Liver (tissue), 8 donors: ENCODE measurements at regions not wholly inside any gene's neighbourhood (a gene's known extent, or its start where the extent isn't known, plus 50 kb on each side); places are given as distances from the start of the nearest gene placed in this dataset.

ENCODE experiments used
- DNase-seq: peaks from one replicate; pipeline ENCODE4 v3.0.0-alpha.2; 2017; ENCODE audit warnings: low spot score
- H3K27ac ChIP-seq, 2 donors: one replicate each; pipeline ENCODE4 v1.7.0; 2013; ENCODE audit warnings: inconsistent platforms in 2 of 2, low read length in 2 of 2, control low read depth in 1 of 2, low read depth in 1 of 2, mild to moderate bottlenecking in 1 of 2
- H3K27me3 ChIP-seq, 4 donors: one replicate each; pipeline versions ENCODE4 v1.6.1 to v1.7.0; 2013; ENCODE audit warnings: low read length in 3 of 4, inconsistent platforms in 1 of 4, mild to moderate bottlenecking in 1 of 4, moderate library complexity in 1 of 4; ENCODE audit not compliant: control insufficient read depth in 4 of 4, insufficient read depth in 4 of 4
- H3K36me3 ChIP-seq, 4 donors: one replicate each; pipeline versions ENCODE4 v1.6.1 to v1.7.0; 2013; ENCODE audit warnings: low read length in 3 of 4, mild to moderate bottlenecking in 3 of 4, low read depth in 1 of 4, moderate library complexity in 1 of 4; ENCODE audit not compliant: control insufficient read depth in 4 of 4, insufficient read depth in 3 of 4
- H3K4me1 ChIP-seq, 4 donors: one replicate each; pipeline versions ENCODE4 v1.6.1 to v1.7.0; 2013; ENCODE audit warnings: low read length in 3 of 4, mild to moderate bottlenecking in 3 of 4, moderate library complexity in 1 of 4; ENCODE audit not compliant: control insufficient read depth in 4 of 4, insufficient read depth in 4 of 4
- H3K4me3 ChIP-seq, 3 donors: one replicate each; pipeline versions ENCODE4 v1.6.1 to v1.7.0; 2013; ENCODE audit warnings: low read length in 3 of 3, control low read depth in 1 of 3, low read depth in 1 of 3, mild to moderate bottlenecking in 1 of 3
- H3K9ac ChIP-seq, 2 donors: one replicate each; pipeline ENCODE4 v1.7.0; 2013; ENCODE audit warnings: low read length in 2 of 2, mild to moderate bottlenecking in 2 of 2, moderate library complexity in 2 of 2, control low read depth in 1 of 2, low read depth in 1 of 2
- H3K9me3 ChIP-seq, 4 donors: one replicate each; pipeline versions ENCODE4 v1.6.1 to v1.7.0; 2013; ENCODE audit warnings: low read length in 3 of 4; ENCODE audit not compliant: control insufficient read depth in 4 of 4
- EGR1 ChIP-seq, 2 donors: IDR thresholded peaks; 2 replicates each; pipeline ENCODE4 v1.6.1; 2016 to 2018; ENCODE audit warnings: antibody characterized with exemption in 2 of 2, low read depth in 2 of 2
- FOXA1 ChIP-seq: IDR thresholded peaks from 2 replicates; pipeline ENCODE4 v1.6.1; 2016; ENCODE audit warnings: antibody characterized with exemption
- FOXA2 ChIP-seq: IDR thresholded peaks from 2 replicates; pipeline ENCODE4 v1.6.1; 2016; ENCODE audit warnings: antibody characterized with exemption
- GABPA ChIP-seq, 2 donors: IDR thresholded peaks in 1 of 2; conservative IDR thresholded peaks in 1 of 2; 2 replicates each; pipeline ENCODE4 v1.6.1; 2016; ENCODE audit warnings: antibody characterized with exemption in 2 of 2, mild to moderate bottlenecking in 1 of 2, moderate library complexity in 1 of 2
- HNF4A ChIP-seq, 2 donors: conservative IDR thresholded peaks; 2 replicates each; pipeline ENCODE4 v1.6.1; 2016; ENCODE audit warnings: antibody characterized with exemption in 2 of 2, mild to moderate bottlenecking in 2 of 2
- HNF4G ChIP-seq: IDR thresholded peaks from 2 replicates; pipeline ENCODE4 v1.6.1; 2016; ENCODE audit warnings: antibody characterized with exemption
- JUND ChIP-seq, 2 donors: IDR thresholded peaks; 2 replicates each; pipeline ENCODE4 v1.6.1; 2016; ENCODE audit warnings: antibody characterized with exemption in 2 of 2
- NR2F2 ChIP-seq: IDR thresholded peaks from 2 replicates; pipeline ENCODE4 v1.6.1; 2016; ENCODE audit warnings: antibody characterized with exemption
- REST ChIP-seq: IDR thresholded peaks from 2 replicates; pipeline ENCODE4 v1.6.1; 2016; ENCODE audit warnings: antibody characterized with exemption, mild to moderate bottlenecking
- RXRA ChIP-seq, 2 donors: IDR thresholded peaks; 2 replicates each; pipeline ENCODE4 v1.6.1; 2017 to 2018; ENCODE audit warnings: antibody characterized with exemption in 2 of 2, mild to moderate bottlenecking in 1 of 2
- SP1 ChIP-seq: IDR thresholded peaks from 2 replicates; pipeline ENCODE4 v1.6.1; 2018; ENCODE audit warnings: antibody characterized with exemption, mild to moderate bottlenecking
- TAF1 ChIP-seq: conservative IDR thresholded peaks from 2 replicates; pipeline ENCODE4 v1.6.1; 2016; ENCODE audit warnings: antibody characterized with exemption, mild to moderate bottlenecking
- YY1 ChIP-seq: IDR thresholded peaks from 2 replicates; pipeline ENCODE4 v1.6.1; 2016; ENCODE audit warnings: antibody characterized with exemption, mild to moderate bottlenecking
- WGBS: extraction: QIAGEN DNeasy Blood & Tissue Kit; methylation state at CpG from one replicate; pipeline ENCODE4 v1.1.7; 2013; 5-methylcytosine and 5-hydroxymethylcytosine counted together
- TF ChIP-seq, protein P1 (sequence below): IDR thresholded peaks from 2 replicates; pipeline ENCODE4 v1.6.1; 2016; ENCODE audit warnings: antibody characterized with exemption
- TF ChIP-seq, protein P2 (sequence below): IDR thresholded peaks from 2 replicates; pipeline ENCODE4 v1.6.1; 2016; ENCODE audit warnings: antibody characterized with exemption
- TF ChIP-seq, protein P3 (sequence below): fragments of 150-350 bp; IDR thresholded peaks from 2 replicates; pipeline ENCODE4 v1.5.1; 2017; ENCODE audit warnings: improper control_type of control experiment, low read depth, low read length; ENCODE audit not compliant: missing input control
- TF ChIP-seq, protein P4 (sequence below): IDR thresholded peaks from 2 replicates; pipeline ENCODE4 v1.6.1; 2016; ENCODE audit warnings: antibody characterized with exemption
- donor health status: healthy.
- donor health status: healthy.
- donor health status: healthy.
- donor health status: healthy.
- donor health status: healthy.

GRCh38 chr3:21909096-21909495 lies 158.1 kb upstream of the ZNF385D start:
- no peak overlapping the region for H3K9ac ChIP-seq
- H3K4me3 ChIP-seq, result no peak overlapping the region
- TF ChIP-seq FOXA1, result no peak
- TF ChIP-seq, protein P1, sequence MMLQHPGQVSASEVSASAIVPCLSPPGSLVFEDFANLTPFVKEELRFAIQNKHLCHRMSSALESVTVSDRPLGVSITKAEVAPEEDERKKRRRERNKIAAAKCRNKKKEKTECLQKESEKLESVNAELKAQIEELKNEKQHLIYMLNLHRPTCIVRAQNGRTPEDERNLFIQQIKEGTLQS, result no peak
- no peak for TF ChIP-seq NR2F2
- no peak for TF ChIP-seq TAF1
- TF ChIP-seq GABPA (IDR thresholded peaks at IDR 0.05 in 1 of 2, conservative IDR thresholded peaks at IDR 0.05 in 1 of 2), result no peak
- no peak for TF ChIP-seq HNF4A (conservative IDR thresholded peaks at IDR 0.05)
- TF ChIP-seq JUND (IDR thresholded peaks at IDR 0.05), result no peak
- no peak for TF ChIP-seq FOXA2
- TF ChIP-seq, protein P2, sequence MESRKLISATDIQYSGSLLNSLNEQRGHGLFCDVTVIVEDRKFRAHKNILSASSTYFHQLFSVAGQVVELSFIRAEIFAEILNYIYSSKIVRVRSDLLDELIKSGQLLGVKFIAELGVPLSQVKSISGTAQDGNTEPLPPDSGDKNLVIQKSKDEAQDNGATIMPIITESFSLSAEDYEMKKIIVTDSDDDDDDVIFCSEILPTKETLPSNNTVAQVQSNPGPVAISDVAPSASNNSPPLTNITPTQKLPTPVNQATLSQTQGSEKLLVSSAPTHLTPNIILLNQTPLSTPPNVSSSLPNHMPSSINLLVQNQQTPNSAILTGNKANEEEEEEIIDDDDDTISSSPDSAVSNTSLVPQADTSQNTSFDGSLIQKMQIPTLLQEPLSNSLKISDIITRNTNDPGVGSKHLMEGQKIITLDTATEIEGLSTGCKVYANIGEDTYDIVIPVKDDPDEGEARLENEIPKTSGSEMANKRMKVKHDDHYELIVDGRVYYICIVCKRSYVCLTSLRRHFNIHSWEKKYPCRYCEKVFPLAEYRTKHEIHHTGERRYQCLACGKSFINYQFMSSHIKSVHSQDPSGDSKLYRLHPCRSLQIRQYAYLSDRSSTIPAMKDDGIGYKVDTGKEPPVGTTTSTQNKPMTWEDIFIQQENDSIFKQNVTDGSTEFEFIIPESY, result no peak
- no peak for TF ChIP-seq RXRA (IDR thresholded peaks at IDR 0.05)
- TF ChIP-seq HNF4G, result no peak
- TF ChIP-seq, protein P3, sequence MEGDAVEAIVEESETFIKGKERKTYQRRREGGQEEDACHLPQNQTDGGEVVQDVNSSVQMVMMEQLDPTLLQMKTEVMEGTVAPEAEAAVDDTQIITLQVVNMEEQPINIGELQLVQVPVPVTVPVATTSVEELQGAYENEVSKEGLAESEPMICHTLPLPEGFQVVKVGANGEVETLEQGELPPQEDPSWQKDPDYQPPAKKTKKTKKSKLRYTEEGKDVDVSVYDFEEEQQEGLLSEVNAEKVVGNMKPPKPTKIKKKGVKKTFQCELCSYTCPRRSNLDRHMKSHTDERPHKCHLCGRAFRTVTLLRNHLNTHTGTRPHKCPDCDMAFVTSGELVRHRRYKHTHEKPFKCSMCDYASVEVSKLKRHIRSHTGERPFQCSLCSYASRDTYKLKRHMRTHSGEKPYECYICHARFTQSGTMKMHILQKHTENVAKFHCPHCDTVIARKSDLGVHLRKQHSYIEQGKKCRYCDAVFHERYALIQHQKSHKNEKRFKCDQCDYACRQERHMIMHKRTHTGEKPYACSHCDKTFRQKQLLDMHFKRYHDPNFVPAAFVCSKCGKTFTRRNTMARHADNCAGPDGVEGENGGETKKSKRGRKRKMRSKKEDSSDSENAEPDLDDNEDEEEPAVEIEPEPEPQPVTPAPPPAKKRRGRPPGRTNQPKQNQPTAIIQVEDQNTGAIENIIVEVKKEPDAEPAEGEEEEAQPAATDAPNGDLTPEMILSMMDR, result no peak
- no peak for TF ChIP-seq YY1
- TF ChIP-seq REST, result no peak
- H3K36me3 ChIP-seq, result no peaks in the 10 kb centered on the region
- no peaks in the 10 kb centered on the region for H3K4me1 ChIP-seq
- DNase-seq, result no peak
- WGBS, result 73% methylated on average over 3 of the region's 3 CpGs
- no peaks in the 10 kb centered on the region for H3K9me3 ChIP-seq
- H3K27ac ChIP-seq, result no peak overlapping the region
- H3K27me3 ChIP-seq, result no peaks in the 10 kb centered on the region

GRCh38 chr3:21912711-21913110 lies 161.7 kb upstream of the ZNF385D start:
- Histone ChIP-seq H3K9me3 (no peaks in the 10 kb centered on the region), H3K27ac (no peak overlapping the region), H3K36me3 (no peaks in the 10 kb centered on the region), H3K27me3 (no peaks in the 10 kb centered on the region), H3K9ac (no peak overlapping the region), H3K4me1 (no peaks in the 10 kb centered on the region), H3K4me3 (no peak overlapping the region)
- 17% methylated on average over 1 of the region's 1 CpG for WGBS
- TF ChIP-seq JUND (IDR thresholded peaks at IDR 0.05), result no peak
- TF ChIP-seq FOXA1, result no peak
- no peak for TF ChIP-seq TAF1
- TF ChIP-seq REST, result no peak
- no peak for TF ChIP-seq RXRA (IDR thresholded peaks at IDR 0.05)
- no peak for TF ChIP-seq EGR1 (IDR thresholded peaks at IDR 0.05; ENCODE audit: low read depth in 2 of 2)
- TF ChIP-seq, protein P4, sequence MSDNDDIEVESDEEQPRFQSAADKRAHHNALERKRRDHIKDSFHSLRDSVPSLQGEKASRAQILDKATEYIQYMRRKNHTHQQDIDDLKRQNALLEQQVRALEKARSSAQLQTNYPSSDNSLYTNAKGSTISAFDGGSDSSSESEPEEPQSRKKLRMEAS, result no peak
- TF ChIP-seq, protein P3, result no peak
- no peak for TF ChIP-seq SP1
- TF ChIP-seq NR2F2, result no peak
- DNase-seq, result no peak
